ENCODE measurements at regions not wholly inside any gene's neighbourhood (a gene's known extent, or its start where the extent isn't known, plus 50 kb on each side); places are given as distances from the start of the nearest gene placed in this dataset.

- Mint-ChIP-seq H3K9me3 (ENCODE audit: unreplicated experiment) (no peaks in the 10 kb centered on the region), H3K27me3 (ENCODE audit: unreplicated experiment) (no peaks in the 10 kb centered on the region), H3K4me1 (ENCODE audit: unreplicated experiment) (peaks cover 31% of the 10 kb centered on the region), H3K27ac (ENCODE audit: unreplicated experiment) (no peak overlapping the region), H3K4me3 (ENCODE audit: unreplicated experiment) (no peak overlapping the region), H3K36me3 (ENCODE audit: unreplicated experiment) (no peaks in the 10 kb centered on the region)
- DNase-seq (ENCODE audit: extremely low spot score, unreplicated experiment) = no peak
- TF ChIP-seq CTCF (IDR thresholded peaks at IDR 0.05) = no peak
These were observed 143.3 kb downstream of the IRS1 start for GRCh38 chr2:226656367-226656766.

- no peak for TF ChIP-seq CTCF (IDR thresholded peaks at IDR 0.05)
- Mint-ChIP-seq H3K4me1 (ENCODE audit: unreplicated experiment) (peaks cover 33% of the 10 kb centered on the region), H3K36me3 (ENCODE audit: unreplicated experiment) (no peaks in the 10 kb centered on the region), H3K4me3 (ENCODE audit: unreplicated experiment) (no peak overlapping the region), H3K9me3 (ENCODE audit: unreplicated experiment) (no peaks in the 10 kb centered on the region), H3K27ac (ENCODE audit: unreplicated experiment) (no peak overlapping the region), H3K27me3 (ENCODE audit: unreplicated experiment) (no peaks in the 10 kb centered on the region)
- DNase-seq (ENCODE audit: extremely low spot score, unreplicated experiment) = no peak
These were observed 143.7 kb downstream of the IRS1 start for GRCh38 chr2:226655871-226656270.

GRCh38 chr2:226652983-226653765 lies 146.4 kb downstream of the IRS1 start:
- TF ChIP-seq CTCF (IDR thresholded peaks at IDR 0.05) = no peak
- no peak for DNase-seq (ENCODE audit: extremely low spot score, unreplicated experiment)
- H3K27ac Mint-ChIP-seq (ENCODE audit: unreplicated experiment) = no peak overlapping the region

GRCh38 chr2:226652369-226652768 lies 147.3 kb downstream of the IRS1 start:
- no peak for TF ChIP-seq CTCF (IDR thresholded peaks at IDR 0.05)
- peaks cover 40% of the 10 kb centered on the region for H3K4me1 Mint-ChIP-seq (ENCODE audit: unreplicated experiment)
- H3K4me3 Mint-ChIP-seq (ENCODE audit: unreplicated experiment) = no peak overlapping the region
- peak overlapping the region; percentile 61 for H3K27ac Mint-ChIP-seq (ENCODE audit: unreplicated experiment)
- no peak for DNase-seq (ENCODE audit: extremely low spot score, unreplicated experiment)
- H3K27me3 Mint-ChIP-seq (ENCODE audit: unreplicated experiment) = no peaks in the 10 kb centered on the region
- peaks cover 2% of the 10 kb centered on the region for H3K36me3 Mint-ChIP-seq (ENCODE audit: unreplicated experiment)
- no peaks in the 10 kb centered on the region for H3K9me3 Mint-ChIP-seq (ENCODE audit: unreplicated experiment)

More at GRCh38 chr2:226652983-226653765, 146.4 kb downstream of the IRS1 start:
- Mint-ChIP-seq H3K36me3 (ENCODE audit: unreplicated experiment) (peaks cover 2% of the 10 kb centered on the region), H3K4me3 (ENCODE audit: unreplicated experiment) (no peak overlapping the region), H3K27me3 (ENCODE audit: unreplicated experiment) (no peaks in the 10 kb centered on the region), H3K9me3 (ENCODE audit: unreplicated experiment) (no peaks in the 10 kb centered on the region), H3K4me1 (ENCODE audit: unreplicated experiment) (peaks cover 40% of the 10 kb centered on the region)

GRCh38 chr2:226649871-226650660 lies 149.6 kb downstream of the IRS1 start:
- TF ChIP-seq CTCF (IDR thresholded peaks at IDR 0.05) = no peak

More at GRCh38 chr2:226649871-226650660, 149.6 kb downstream of the IRS1 start:
- H3K9me3 Mint-ChIP-seq (ENCODE audit: unreplicated experiment) = no peaks in the 10 kb centered on the region
- DNase-seq (ENCODE audit: extremely low spot score, unreplicated experiment) = no peak
- H3K27me3 Mint-ChIP-seq (ENCODE audit: unreplicated experiment) = no peaks in the 10 kb centered on the region
- peaks cover 2% of the 10 kb centered on the region for H3K36me3 Mint-ChIP-seq (ENCODE audit: unreplicated experiment)
- peak overlapping the region; percentile 97 for H3K27ac Mint-ChIP-seq (ENCODE audit: unreplicated experiment)
- H3K4me1 Mint-ChIP-seq (ENCODE audit: unreplicated experiment) = peaks cover 35% of the 10 kb centered on the region
- H3K4me3 Mint-ChIP-seq (ENCODE audit: unreplicated experiment) = no peak overlapping the region

All from osteocyte (in vitro differentiated cells).